ENCODE measurements at regions not wholly inside any gene's neighbourhood (a gene's known extent, or its start where the extent isn't known, plus 50 kb on each side); places are given as distances from the start of the nearest gene placed in this dataset.

GRCh38 chr4:129420637-129421036 lies 324.7 kb downstream of the C4orf33 start:
- DNase-seq: no peak

- DNase-seq: no peak
These were observed 326.3 kb downstream of the C4orf33 start for GRCh38 chr4:129422277-129422676.

GRCh38 chr4:129428454-129428853 lies 332.5 kb downstream of the C4orf33 start:
- no peak for DNase-seq

- no peak for DNase-seq
These were observed 333.8 kb downstream of the C4orf33 start for GRCh38 chr4:129429581-129430320.

DNA sequence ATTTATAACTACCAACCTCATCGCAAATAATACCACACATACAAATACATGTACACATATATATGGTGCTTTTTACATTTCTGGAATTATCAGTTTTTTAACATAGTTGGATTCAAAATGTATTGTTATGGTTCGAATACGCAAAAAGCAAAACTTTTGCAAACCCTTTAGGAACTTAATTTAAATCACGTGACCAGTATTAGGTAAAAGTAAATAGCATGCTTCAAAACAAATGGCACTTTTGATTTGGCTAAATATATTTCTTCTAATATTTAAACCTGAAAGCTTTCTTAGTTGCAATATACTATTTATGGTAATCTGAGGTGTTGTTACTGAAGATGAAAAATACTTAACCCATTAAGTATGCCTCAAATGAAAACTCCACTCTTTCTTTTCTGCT lies 341.4 kb downstream of the C4orf33 start:
- no peak for DNase-seq

DNA sequence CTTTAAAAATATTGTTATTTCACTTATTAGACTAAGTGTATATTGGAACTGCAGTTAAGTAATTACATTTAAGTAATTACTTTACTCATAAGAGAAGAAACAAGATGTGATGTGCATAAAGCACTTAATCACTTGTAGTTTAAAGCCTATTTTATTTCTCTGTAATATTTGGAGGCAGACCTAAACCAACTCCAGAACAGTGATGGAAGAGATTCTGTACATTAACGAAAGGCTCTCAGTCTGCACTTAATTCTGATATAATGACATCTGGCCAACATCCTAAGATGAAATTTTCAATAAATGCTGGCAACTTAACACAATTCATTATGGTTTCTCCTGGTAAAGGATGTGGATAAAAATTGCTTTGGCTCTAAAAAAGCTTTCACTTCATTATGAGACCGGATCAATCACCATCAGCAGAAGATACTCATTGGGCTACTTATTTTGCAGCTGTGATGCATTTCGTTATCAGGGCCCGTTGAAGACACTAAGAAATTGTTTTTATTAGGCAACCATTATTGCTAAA lies 342.6 kb downstream of the C4orf33 start:
- DNase-seq: no peak

DNA sequence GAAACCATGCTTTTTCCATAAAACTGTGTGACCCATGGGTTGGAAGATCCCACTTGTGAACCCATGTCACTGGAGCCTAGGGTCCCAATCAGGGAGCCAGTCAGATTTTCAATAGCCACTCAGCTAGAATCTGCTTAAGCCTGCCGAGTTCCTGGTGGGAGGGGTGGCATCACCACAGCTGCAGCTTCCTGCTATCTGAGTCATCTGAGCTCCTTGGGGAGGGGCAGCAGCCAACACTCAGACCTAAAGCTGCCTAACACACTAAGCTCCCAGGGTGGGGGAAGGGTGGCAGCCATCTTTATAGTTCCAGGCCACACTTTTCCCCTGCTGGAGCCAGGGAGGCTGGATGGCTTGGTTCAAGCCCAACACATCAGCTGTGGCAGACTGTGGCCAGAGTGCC lies 350.1 kb downstream of the C4orf33 start:
- no peak for DNase-seq

DNA sequence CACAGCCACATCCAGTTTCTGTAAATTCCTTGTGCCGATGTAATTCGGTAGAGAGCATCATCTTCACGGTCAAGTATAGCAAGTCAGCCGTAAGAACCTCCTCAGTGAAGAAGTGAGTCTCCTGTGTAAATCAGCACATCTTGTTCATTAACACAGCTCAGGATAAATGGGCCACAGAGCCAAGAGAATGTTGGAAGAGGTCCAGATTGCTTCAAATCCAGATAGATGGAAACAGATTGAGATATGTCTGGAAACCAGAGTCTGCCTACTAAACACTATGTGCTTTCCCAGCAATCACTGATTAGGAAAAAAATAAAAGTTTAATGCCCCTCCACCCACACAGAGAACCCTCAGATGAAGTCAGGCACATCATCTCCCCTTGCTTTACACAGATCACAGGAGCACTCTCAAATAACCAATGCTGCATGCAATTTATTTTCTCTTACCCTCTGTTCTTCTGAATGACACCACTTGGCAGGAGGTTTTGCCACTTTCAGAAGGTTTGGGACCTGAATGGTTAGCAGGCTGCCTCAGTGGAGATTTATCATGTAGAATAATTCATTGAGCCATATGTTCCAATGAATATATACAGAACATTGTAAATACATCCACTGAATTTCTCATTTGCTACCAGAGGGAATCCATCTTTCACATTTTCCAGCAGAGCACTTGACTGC lies 357.7 kb downstream of the C4orf33 start:
- no peak for DNase-seq

- no peak for DNase-seq
These were observed 359.5 kb downstream of the C4orf33 start for GRCh38 chr4:129455482-129455881.

- DNase-seq: no peak
These were observed 372.7 kb downstream of the C4orf33 start for GRCh38 chr4:129468624-129469023.

DNA sequence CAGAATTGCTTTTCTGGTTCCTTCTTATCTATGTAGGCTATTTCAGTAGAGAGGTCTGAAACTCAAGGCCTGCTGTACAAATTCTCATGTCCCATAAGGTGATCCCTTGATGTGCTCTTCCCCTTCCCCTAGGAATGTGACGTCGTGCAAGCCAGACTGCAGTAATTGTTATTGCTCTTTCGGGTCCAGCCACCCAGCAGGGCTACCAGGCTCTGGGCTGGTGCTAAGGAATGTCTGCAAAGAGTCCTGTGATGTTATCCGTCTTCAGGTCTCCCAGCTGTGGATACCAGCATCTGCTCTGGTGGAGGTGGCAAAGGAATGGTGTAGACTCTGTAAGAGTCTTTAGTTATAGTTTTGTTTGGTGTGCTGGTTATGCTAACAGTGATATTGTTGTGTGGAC lies 378.7 kb downstream of the C4orf33 start:
- no peak for DNase-seq

GRCh38 chr4:129481107-129481506 lies 385.2 kb downstream of the C4orf33 start:
- DNase-seq: no peak

DNA sequence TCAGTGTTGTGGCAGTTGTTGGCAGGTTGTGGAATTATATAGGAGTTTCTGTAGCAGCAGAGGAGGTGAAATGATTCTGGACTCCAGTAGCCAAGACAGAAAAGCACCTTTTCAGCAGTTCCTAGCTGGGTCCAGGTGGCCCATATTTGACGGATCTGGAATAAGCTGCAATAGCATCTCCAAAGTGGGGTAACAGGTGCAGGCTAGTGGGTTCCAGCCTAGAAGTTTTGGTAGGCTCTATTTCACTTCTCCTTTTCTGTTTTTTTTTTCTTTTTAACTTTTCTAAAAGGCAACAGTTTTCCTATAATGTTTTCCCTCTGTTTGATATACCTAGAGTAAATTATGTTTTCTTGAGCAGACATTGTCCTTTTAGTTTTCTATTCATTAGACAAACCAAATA lies 392.5 kb downstream of the C4orf33 start:
- no peak for DNase-seq

- no peak for DNase-seq
These were observed 394.6 kb downstream of the C4orf33 start for GRCh38 chr4:129490516-129490915.

- DNase-seq: no peak
These were observed 402.7 kb downstream of the C4orf33 start for GRCh38 chr4:129498626-129499025.

DNA sequence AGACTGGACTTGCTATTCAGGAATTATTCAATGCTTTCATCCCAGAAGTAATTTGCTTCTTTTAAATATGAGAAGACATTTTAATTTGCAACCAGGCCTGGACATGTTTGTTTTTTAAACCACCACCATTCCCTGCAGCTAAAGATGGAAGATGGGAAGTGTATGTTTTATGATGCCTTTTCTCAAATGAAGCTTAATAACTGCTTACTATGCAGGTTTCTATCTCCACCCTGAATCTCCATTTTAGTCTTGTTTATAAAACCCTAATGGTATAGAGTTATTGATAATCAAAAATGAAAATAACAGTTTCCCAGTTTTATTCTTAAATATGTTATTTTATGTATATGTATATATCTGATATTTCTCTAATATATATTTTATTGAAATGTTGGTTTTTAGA lies 418.9 kb downstream of the C4orf33 start:
- DNase-seq: no peak

DNA sequence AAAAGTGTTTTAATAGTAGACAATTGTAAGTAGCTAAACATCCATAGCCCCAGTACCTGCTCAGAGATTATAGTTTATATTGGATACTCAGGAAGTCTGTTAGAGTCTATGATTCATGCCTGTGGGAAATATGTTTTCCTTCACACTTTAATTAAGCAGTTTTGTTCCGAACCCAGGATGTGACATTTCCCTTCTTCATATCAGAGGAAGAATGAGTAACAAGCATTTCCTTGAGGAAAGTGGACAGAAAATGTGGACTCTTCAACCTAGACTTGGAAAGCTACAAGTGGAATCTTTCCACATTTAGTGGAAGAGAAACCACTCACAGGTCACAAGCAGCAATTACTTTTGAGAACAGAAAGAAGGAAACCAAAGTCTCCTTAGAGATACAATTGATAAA lies 419.4 kb downstream of the C4orf33 start:
- DNase-seq: no peak

DNA sequence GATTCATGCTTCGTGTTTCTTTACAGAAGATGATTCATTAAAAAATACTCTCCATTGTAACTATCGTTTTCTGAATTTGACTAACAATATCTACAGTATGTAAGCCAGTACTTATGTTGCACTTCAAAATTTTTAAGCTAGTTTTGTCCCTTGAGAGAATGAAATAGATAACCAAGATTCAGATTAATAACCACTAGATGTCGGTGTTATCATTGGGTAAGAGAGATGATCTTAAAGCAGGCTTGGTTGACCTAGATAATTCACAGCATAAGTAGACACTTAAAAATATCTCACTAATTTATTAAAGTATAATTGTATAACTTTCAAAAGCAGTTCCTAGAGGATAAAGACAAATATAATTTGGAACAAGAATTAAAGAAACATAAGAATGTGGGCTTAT lies 430.9 kb downstream of the C4orf33 start:
- no peak for DNase-seq

DNA sequence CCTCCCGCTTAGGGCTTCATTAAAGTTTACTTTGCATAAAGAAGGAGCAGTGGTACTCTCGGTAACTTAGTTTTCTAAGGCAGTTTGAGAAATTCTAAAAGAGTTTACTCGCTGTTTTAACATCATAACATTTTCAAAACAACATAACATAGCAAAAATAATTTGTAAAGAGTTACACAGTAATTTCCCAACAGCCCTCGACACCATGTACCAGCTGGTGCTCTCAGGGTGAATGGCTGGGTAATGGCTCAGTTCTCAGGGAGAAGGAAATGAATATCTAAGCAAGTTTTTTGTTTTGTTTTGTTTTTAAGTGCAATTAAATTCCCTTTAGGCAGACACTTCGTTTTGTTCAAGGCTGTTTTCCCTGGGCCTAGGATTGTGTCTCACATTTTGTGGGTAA lies 435.3 kb downstream of the C4orf33 start:
- DNase-seq: no peak

- peak in 1 of 5 donors; percentile 23 for DNase-seq
These were observed 436.6 kb downstream of the C4orf33 start for GRCh38 chr4:129532573-129532972.

GRCh38 chr4:129543299-129543698 lies 447.3 kb downstream of the C4orf33 start:
- no peak for DNase-seq

DNA sequence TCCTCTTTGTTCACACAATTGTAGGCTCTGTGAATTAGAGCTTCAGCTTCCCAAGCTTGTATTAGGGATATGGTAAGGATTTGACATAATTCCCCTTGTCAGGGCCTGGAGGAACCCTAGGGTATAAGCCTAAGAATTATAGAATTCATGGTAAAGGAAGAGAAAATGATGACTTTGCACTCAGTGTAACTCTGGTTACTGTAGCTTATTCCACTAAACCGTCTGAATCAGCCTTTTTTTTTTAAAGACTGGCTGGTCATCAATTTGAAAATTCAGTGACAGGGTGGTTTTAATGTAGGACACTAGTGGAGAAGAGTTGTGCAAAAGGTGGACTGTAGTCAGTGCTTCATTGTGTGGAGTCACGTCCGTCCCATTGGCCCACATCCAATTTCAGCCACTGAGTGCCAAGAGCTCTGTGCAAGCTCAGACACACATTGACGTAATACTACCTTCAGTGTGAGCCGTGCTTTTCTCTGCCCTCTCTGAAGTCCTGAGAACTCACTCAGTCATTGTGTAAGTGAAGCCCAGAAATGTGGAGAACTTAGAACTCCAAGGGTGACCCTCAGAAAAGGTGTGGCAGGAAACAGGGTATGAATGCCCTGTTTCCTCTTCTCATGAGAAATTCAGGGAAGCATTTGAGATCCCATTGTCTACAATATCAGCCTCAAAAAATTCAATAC lies 449.8 kb downstream of the C4orf33 start:
- DNase-seq: no peak

- no peak for DNase-seq
These were observed 450.6 kb downstream of the C4orf33 start for GRCh38 chr4:129546531-129546930.

- no peak for DNase-seq
These were observed 454.4 kb downstream of the C4orf33 start for GRCh38 chr4:129550281-129550785.

Measured in T-helper 1 cell (primary cell).